CD4-positive, alpha-beta T cell (primary cell): ENCODE measurements at regions not wholly inside any gene's neighbourhood (a gene's known extent, or its start where the extent isn't known, plus 50 kb on each side); places are given as distances from the start of the nearest gene placed in this dataset.

Experiments used
- ATAC-seq: fragments of 200-7000 bp; cut with Tn5 transposase; one replicate; pipeline ENCODE4 v1.10.0; 2022; ENCODE audit warnings: mild to moderate bottlenecking; ENCODE audit not compliant: poor library complexity
- CTCF ChIA-PET: fragments of 350-600 bp; sonication (Branson Sonifier 250); formaldehyde crosslinking; loops from one replicate; lab custom pipeline; 2021; ENCODE audit warnings: antibody characterized with exemption, inconsistent platforms; lab: Charles Lee
- POLR2A ChIA-PET: fragments of 350-600 bp; sonication (Branson Sonifier 250); formaldehyde crosslinking; loops from one replicate; lab custom pipeline; 2021; ENCODE audit warnings: antibody characterized with exemption, inconsistent platforms; lab: Charles Lee
- DNase-seq, 14 experiments: peaks; one replicate each; pipeline ENCODE4 v3.0.0-alpha.2; 2013 to 2020; ENCODE audit warnings: mixed read lengths in 2 of 14
- H3K27ac ChIP-seq, 2 donors: one replicate each; pipeline versions ENCODE4 v1.5.1 to v1.7.0; 2013; ENCODE audit warnings: low read length in 2 of 2, low read depth in 1 of 2, mild to moderate bottlenecking in 1 of 2
- H3K27me3 ChIP-seq, 2 experiments: 1 replicate in 1 of 2; 2 replicates in 1 of 2; pipeline versions ENCODE4 v1.6.1 to v1.7.0; 2013; ENCODE audit warnings: low read length in 2 of 2, control low read depth in 1 of 2, mild to moderate bottlenecking in 1 of 2, moderate library complexity in 1 of 2; ENCODE audit not compliant: insufficient read depth in 2 of 2, control insufficient read depth in 1 of 2
- H3K36me3 ChIP-seq: one replicate; pipeline ENCODE4 v1.6.1; 2013; ENCODE audit warnings: low read length, control low read depth; ENCODE audit not compliant: insufficient read depth
- H3K4me1 ChIP-seq: one replicate; pipeline ENCODE4 v1.6.1; 2013; ENCODE audit warnings: low read length, control low read depth; ENCODE audit not compliant: insufficient read depth
- H3K4me3 ChIP-seq: one replicate; pipeline ENCODE4 v1.5.1; 2013; ENCODE audit warnings: mild to moderate bottlenecking, low read length, moderate library complexity
- H3K9me3 ChIP-seq, 2 experiments: 1 replicate in 1 of 2; 2 replicates in 1 of 2; pipeline versions ENCODE4 v1.6.1 to v1.7.0; 2013; ENCODE audit warnings: low read length in 2 of 2, mild to moderate bottlenecking in 2 of 2, control low read depth in 1 of 2, moderate library complexity in 1 of 2; ENCODE audit not compliant: control insufficient read depth in 1 of 2, insufficient read depth in 1 of 2
- H3K27ac Mint-ChIP-seq: one replicate; pipeline ENCODE4 v1.8.0; 2020; ENCODE audit warnings: mixed read lengths
- H3K27me3 Mint-ChIP-seq: one replicate; pipeline ENCODE4 v1.8.0; 2021; ENCODE audit warnings: mixed read lengths
- H3K36me3 Mint-ChIP-seq: one replicate; pipeline ENCODE4 v1.8.0; 2021; ENCODE audit warnings: low read depth, mixed read lengths
- H3K4me1 Mint-ChIP-seq: one replicate; pipeline ENCODE4 v1.8.0; 2021; ENCODE audit warnings: low read depth, mixed read lengths
- H3K4me3 Mint-ChIP-seq: one replicate; pipeline ENCODE4 v1.8.0; 2020; ENCODE audit warnings: mild to moderate bottlenecking, mixed read lengths
- H3K9me3 Mint-ChIP-seq: one replicate; pipeline ENCODE4 v1.8.0; 2020; ENCODE audit warnings: mixed read lengths
- intact Hi-C, 2 experiments: fragments of 100-400 bp; cut with DNase I in 1 of 2; cut with micrococcal nuclease in 1 of 2; formaldehyde crosslinking; loops; one replicate each; pipeline versions ENCODE4 v1.15.1 to v1.9.0; 2023 to 2025; cut with DNase I, micrococcal nuclease
- TF ChIP-seq, protein P1 (sequence below): fragments of 200-600 bp; IDR thresholded peaks from one replicate; pipeline ENCODE4 v1.8.0; 2022; ENCODE audit warnings: antibody characterized with exemption, mild to moderate bottlenecking

DNA sequence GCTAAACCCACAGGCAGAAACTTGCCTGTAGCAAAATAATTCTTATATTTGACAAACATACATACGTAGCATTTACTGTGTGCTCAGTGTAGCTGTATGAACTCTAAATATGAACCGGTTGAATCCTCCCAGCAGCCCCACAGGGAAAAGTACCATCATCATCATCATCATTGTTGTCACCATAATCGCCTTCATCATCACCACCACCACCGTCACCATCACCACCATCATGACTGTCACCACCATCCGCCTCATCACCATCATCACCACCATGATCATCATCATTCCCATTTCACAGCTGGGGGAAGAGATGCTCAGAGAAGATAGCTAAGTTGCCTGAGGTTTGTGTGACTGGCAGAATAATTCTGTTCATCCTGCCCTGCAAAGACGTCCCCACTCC lies 81.7 kb downstream of the IRF8 start:
- POLR2A ChIA-PET = no interaction called here
- Histone ChIP-seq H3K4me3 (no peak overlapping the region), H3K9me3 (no peaks in the 10 kb centered on the region), H3K27me3 (no peaks in the 10 kb centered on the region), H3K4me1 (peaks cover 9% of the 10 kb centered on the region), H3K27ac (no peak overlapping the region), H3K36me3 (no peaks in the 10 kb centered on the region)
- Mint-ChIP-seq H3K9me3 (no peaks in the 10 kb centered on the region), H3K36me3 (no peaks in the 10 kb centered on the region), H3K4me3 (no peak overlapping the region), H3K4me1 (peaks cover 4% of the 10 kb centered on the region), H3K27me3 (peaks cover 8% of the 10 kb centered on the region), H3K27ac (no peak overlapping the region)
- ATAC-seq (no peak), DNase-seq (no peak)
- CTCF ChIA-PET = no interaction called here
- intact Hi-C loops = no loop called here
- TF ChIP-seq, protein P1, sequence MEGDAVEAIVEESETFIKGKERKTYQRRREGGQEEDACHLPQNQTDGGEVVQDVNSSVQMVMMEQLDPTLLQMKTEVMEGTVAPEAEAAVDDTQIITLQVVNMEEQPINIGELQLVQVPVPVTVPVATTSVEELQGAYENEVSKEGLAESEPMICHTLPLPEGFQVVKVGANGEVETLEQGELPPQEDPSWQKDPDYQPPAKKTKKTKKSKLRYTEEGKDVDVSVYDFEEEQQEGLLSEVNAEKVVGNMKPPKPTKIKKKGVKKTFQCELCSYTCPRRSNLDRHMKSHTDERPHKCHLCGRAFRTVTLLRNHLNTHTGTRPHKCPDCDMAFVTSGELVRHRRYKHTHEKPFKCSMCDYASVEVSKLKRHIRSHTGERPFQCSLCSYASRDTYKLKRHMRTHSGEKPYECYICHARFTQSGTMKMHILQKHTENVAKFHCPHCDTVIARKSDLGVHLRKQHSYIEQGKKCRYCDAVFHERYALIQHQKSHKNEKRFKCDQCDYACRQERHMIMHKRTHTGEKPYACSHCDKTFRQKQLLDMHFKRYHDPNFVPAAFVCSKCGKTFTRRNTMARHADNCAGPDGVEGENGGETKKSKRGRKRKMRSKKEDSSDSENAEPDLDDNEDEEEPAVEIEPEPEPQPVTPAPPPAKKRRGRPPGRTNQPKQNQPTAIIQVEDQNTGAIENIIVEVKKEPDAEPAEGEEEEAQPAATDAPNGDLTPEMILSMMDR = no peak

- Mint-ChIP-seq H3K4me3 (no peak overlapping the region), H3K27me3 (peaks cover 13% of the 10 kb centered on the region), H3K27ac (no peak overlapping the region), H3K9me3 (no peaks in the 10 kb centered on the region), H3K4me1 (peaks cover 4% of the 10 kb centered on the region), H3K36me3 (no peaks in the 10 kb centered on the region)
- ATAC-seq = no peak
- intact Hi-C loops = no loop called here
- H3K36me3 ChIP-seq = no peaks in the 10 kb centered on the region
- H3K9me3 ChIP-seq = no peaks in the 10 kb centered on the region
- DNase-seq = no peak
- ChIA-PET POLR2A (no interaction called here), CTCF (interaction anchor here (1.5 kb wide), 1 partner anchor 161 kb away, joined by 4 read pairs; no protein-coding TSS in a partner anchor)
- TF ChIP-seq, protein P1 = no peak
- no peak overlapping the region for H3K27ac ChIP-seq
- no peaks in the 10 kb centered on the region for H3K27me3 ChIP-seq
- no peak overlapping the region for H3K4me3 ChIP-seq
- H3K4me1 ChIP-seq = peaks cover 11% of the 10 kb centered on the region
Observed at GRCh38 chr16:85981826-85982562, 83.0 kb downstream of the IRF8 start.

DNA sequence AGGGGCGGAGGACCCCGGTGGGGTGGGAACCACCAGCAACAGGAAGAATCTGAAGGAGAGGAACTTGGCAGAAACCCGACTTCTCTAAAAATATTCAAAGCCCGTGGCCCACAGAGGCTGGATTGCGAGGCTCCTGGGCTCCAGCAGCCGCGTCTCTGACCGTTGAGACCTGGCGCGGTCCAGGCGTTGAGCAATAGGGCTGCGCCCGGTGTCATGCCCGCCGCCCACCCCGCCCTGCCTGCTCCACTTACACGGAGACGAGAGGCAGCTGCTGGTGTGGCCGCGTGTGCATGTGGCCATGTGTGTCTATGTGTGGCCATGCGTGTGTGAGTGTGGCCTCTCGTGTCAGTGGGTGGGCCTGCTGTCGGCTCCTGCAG lies 83.6 kb downstream of the IRF8 start:
- H3K27ac Mint-ChIP-seq = no peak overlapping the region
- ATAC-seq = no peak
- peaks cover 4% of the 10 kb centered on the region for H3K4me1 Mint-ChIP-seq
- Histone ChIP-seq H3K36me3 (no peaks in the 10 kb centered on the region), H3K27me3 (no peaks in the 10 kb centered on the region), H3K4me3 (no peak overlapping the region), H3K4me1 (peaks cover 16% of the 10 kb centered on the region), H3K9me3 (no peaks in the 10 kb centered on the region), H3K27ac (no peak overlapping the region)
- intact Hi-C loops = no loop called here
- H3K36me3 Mint-ChIP-seq = no peaks in the 10 kb centered on the region
- TF ChIP-seq, protein P1 = no peak
- no peaks in the 10 kb centered on the region for H3K9me3 Mint-ChIP-seq
- no peak overlapping the region for H3K4me3 Mint-ChIP-seq
- ChIA-PET CTCF (interaction anchor here (1.5 kb wide), 1 partner anchor 161 kb away, joined by 4 read pairs; no protein-coding TSS in a partner anchor), POLR2A (no interaction called here)
- peak in 3 of 14 experiments; percentile 28 to 54 (median 43) for DNase-seq
- H3K27me3 Mint-ChIP-seq = peaks cover 13% of the 10 kb centered on the region
